ENCODE measurements at regions not wholly inside any gene's neighbourhood (a gene's known extent, or its start where the extent isn't known, plus 50 kb on each side); places are given as distances from the start of the nearest gene placed in this dataset.
"Not testable (repeated sequence)": the region's sequence is repeated elsewhere in the genome, so short reads cannot be mapped to it uniquely, and the experiment has no call there.

DNA sequence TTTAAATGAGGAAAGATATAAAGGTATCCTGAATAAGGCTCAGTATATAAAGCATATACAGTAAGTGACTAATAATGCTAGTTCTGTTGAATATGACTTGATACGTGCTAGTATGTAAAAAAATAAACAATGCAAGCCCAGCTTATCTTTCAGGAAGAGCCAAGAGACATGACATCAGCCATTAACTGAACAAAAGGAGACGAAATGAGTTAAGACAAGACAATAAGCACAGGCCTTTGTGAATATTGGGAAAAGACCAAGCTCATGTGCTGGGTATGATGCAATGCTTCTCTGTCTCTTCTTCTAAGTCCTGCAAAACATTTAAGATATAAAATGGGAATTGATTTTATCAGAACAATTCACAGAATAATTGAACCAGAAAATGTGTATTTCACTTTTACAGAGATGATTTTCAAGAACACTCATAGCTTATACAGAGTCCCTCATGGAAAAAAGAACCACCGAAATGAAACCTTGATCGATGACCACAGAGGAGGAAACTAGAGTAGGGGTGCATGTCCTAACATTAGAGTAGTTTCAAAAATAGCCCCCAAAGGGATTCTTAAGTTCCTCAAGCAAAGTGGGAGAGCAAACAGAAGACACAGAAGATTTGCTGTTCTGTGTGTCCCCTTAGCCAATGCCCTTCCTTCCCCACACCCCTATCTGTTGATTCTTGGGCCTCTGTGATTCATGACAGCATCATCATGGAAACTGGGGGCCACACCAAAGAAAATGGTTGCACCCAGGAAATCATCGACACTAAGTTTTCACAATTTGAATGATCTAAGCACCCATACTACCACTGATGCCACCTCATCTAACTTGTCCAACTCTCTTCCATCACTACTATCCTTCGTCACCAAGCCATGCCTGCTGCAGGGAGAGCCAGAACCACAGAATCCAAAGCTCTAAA is 68.0 kb upstream of the CRIM1 start:
- no peak for DNase-seq (ENCODE audit: extremely low read depth, low read depth)
- TF ChIP-seq, protein P1, sequence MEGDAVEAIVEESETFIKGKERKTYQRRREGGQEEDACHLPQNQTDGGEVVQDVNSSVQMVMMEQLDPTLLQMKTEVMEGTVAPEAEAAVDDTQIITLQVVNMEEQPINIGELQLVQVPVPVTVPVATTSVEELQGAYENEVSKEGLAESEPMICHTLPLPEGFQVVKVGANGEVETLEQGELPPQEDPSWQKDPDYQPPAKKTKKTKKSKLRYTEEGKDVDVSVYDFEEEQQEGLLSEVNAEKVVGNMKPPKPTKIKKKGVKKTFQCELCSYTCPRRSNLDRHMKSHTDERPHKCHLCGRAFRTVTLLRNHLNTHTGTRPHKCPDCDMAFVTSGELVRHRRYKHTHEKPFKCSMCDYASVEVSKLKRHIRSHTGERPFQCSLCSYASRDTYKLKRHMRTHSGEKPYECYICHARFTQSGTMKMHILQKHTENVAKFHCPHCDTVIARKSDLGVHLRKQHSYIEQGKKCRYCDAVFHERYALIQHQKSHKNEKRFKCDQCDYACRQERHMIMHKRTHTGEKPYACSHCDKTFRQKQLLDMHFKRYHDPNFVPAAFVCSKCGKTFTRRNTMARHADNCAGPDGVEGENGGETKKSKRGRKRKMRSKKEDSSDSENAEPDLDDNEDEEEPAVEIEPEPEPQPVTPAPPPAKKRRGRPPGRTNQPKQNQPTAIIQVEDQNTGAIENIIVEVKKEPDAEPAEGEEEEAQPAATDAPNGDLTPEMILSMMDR (IDR thresholded peaks at IDR 0.05; ENCODE audit: low read depth, low read length, missing control alignments), result no peak

DNA sequence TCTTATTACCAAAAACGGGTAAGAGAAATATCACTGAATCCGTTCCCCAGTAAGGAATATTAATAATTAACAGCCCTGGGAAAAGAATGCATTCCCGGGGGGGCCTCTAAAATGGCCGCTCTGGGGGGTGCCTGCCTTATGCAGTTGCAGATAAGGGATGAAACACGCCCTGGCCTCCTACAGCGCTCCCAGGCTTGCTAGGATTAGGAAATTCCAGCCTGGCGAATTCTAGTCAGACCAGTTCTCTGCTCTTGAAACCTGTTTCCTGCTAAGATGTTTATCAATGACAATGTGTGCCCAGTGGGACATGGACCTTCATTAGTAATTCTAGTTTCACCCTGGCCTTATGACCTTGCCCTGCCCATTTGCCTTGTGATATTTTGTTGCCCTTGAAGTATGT is 76.1 kb upstream of the CRIM1 start:
- not testable (repeated sequence) for DNase-seq (ENCODE audit: extremely low read depth, low read depth); H3K4me3 ChIP-seq (replicated peaks; ENCODE audit: low read depth, low read length)

More for the DNA sequence above, 68.0 kb upstream of the CRIM1 start:
- no peak overlapping the region for H3K4me3 ChIP-seq (replicated peaks; ENCODE audit: low read depth, low read length)

DNA sequence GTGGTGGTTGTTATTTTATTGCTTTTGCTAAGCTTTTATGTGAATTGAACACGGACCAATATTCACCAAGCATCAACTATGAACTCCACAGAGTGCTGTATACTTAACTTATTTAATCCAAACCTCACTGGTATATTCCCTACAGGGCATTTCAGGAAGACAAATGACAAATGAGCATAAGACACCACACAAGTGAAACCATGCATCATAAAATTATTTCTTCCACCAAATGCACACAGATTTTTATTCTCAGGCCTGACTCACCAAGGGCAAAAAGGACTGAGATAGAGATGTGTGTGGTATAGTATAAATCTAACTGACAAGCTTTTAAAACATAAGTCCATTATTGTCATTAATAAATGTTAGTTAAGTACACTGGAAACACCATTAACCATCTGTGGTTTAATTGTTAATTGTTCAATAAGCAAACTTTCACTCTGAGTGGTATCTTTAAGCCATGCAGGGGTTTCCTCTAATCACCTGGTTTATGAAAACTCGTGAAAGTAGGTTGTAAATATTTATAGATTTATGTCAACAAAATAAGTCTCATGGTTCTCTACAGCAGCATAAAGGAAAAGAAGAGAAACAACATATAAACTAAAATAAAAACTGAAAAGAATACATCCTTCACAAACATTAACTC is 77.6 kb upstream of the CRIM1 start:
- H3K4me3 ChIP-seq (replicated peaks; ENCODE audit: low read depth, low read length), result no peak overlapping the region
- DNase-seq (ENCODE audit: extremely low read depth, low read depth), result no peak
- TF ChIP-seq, protein P1 (IDR thresholded peaks at IDR 0.05; ENCODE audit: low read depth, low read length, missing control alignments), result no peak

DNA sequence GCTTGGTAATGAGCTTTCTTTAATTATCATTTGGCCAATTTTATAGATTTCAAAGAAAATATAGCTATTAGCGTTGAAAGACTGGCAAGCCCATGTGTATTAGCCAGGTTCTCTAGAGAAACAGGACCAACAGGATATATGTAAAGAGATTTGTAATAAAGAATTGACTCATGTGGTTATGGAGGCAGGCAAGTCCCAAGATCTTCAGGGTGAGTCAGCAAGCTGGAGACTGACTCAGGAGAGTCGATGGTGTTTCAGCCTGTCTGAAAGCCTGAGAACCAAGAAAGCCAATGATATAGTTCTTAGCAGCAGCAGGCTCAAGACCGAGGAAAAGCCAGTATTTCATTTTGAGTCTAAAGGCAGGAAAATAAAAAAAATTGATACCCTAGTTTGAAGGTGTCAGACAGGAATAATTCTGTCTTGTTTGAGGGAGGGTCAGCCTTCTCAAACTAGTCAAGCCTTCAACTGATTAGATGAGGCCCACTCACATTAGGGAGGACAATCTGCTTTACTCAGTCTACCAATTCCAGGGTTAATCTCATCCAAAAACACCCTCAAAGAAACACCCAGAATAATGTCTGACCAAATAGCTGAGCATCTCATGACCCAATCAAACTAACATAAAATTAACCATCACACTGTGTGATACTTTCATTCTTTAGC is 78.3 kb upstream of the CRIM1 start:
- no peak overlapping the region for H3K4me3 ChIP-seq (replicated peaks; ENCODE audit: low read depth, low read length)
- TF ChIP-seq, protein P1 (IDR thresholded peaks at IDR 0.05; ENCODE audit: low read depth, low read length, missing control alignments), result no peak
- peak; percentile 16 for DNase-seq (ENCODE audit: extremely low read depth, low read depth)

DNA sequence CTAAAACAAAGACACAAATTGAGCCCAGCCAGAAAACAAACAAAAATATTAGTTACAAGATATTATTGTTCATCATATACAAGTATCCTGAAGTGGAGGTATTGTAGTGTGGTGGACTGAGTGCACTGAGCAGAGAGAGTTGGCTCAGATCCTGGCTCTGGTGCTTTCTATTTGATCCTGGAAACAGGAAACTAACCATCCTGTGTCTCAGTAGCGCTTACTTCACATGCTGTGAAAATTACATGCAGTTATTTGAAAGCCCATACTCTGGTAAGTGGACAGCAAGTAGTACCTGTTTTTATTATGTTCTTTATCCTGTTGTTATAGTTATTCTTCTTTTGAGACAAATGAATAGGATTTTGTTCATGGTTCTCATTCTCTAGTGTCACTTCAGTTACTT is 84.3 kb upstream of the CRIM1 start:
- no peak overlapping the region for H3K4me3 ChIP-seq (replicated peaks; ENCODE audit: low read depth, low read length)
- TF ChIP-seq, protein P1 (IDR thresholded peaks at IDR 0.05; ENCODE audit: low read depth, low read length, missing control alignments), result no peak
- DNase-seq (ENCODE audit: extremely low read depth, low read depth), result no peak

DNA sequence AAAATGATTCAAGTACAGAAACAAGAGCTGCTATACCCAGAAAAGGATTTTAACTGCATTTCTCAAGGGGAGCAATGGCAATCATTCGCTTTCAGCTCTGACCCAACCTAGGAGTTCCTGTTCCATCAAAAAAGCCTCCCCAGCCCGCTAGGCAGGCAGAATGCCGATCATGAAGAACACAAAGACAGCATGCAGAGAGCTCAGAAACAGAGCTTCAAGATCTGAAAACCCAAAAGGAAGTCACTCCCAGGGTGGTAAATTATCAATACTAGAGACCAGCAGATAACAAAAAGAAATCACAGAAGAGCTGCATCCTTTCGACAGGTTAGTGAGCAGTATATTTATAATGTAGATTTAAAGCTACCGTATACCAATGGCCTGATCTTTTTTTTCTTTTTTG is 84.8 kb upstream of the CRIM1 start:
- H3K4me3 ChIP-seq (replicated peaks; ENCODE audit: low read depth, low read length), result no peak overlapping the region
- no peak for DNase-seq (ENCODE audit: extremely low read depth, low read depth)
- TF ChIP-seq, protein P1 (IDR thresholded peaks at IDR 0.05; ENCODE audit: low read depth, low read length, missing control alignments), result no peak

DNA sequence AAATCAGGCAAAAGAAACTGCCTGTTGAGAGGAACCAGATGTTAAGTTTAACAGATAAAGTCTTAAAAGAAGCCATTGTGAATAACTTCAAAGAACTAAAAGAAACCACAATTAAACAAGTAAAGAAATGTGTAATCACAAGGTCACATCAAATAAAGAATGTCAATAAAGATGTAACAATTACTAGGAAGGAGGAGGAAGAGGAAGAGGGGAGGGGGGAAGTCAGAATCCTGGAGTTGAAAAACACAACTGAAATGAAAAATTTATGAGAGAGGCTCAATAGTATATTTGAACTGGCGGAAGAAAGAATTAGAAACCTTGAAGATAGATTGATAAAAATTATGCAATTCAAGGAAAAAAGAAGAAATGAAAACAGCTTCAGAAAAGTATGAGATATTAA is 88.4 kb upstream of the CRIM1 start:
- no peak overlapping the region for H3K4me3 ChIP-seq (replicated peaks; ENCODE audit: low read depth, low read length)
- TF ChIP-seq, protein P1 (IDR thresholded peaks at IDR 0.05; ENCODE audit: low read depth, low read length, missing control alignments), result no peak
- DNase-seq (ENCODE audit: extremely low read depth, low read depth), result no peak

Measured in HFF-Myc (cell line).